HG03432 (cell line): ENCODE measurements at regions not wholly inside any gene's neighbourhood (a gene's known extent, or its start where the extent isn't known, plus 50 kb on each side); places are given as distances from the start of the nearest gene placed in this dataset.

Source experiments
- ATAC-seq: cut with Tn5 transposase; IDR thresholded peaks from one replicate; pipeline ENCODE4 v1.9.1; 2021; ENCODE audit warnings: mild to moderate bottlenecking, moderate library complexity; ENCODE audit not compliant: unreplicated experiment

DNA sequence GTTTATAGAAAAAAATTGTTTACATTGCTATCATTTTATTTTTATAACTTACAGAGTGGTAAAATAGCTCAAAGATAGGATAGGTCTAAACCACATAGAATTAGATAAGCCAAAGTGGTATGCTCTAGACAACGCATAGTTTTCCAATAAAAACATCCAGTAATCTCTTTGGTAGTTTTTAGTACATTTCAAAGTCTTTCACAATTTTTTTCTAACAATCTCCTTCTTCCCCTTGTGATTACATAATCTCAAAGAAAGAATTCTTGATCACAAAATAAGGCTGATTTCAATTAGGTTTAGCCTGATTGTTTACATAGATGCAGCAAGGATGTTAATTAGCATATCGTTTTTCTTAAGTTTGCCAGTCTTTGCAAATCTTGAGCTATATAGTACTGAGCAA, 460.0 kb downstream of the FUT8 start:
- no peak for ATAC-seq

DNA sequence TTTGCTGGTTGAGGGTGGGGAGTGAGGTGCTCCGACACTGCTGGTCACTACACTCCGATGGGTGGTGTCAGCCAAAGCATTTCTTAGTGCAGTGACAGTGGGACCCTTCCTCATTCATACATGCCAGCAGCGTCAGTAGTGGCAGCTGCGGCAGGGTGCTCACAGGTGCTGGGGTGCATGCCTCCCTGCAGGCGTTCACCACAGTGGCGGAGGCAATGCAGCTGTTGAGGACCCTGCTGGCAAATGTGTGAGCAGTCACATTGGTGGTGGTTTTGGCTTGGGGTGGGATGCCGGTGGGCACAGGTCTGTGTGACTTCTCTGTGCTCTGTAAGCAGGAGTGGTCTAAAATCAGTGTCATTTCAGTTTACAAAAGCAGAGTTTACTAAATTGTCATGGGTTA, 464.6 kb downstream of the FUT8 start:
- ATAC-seq, result no peak

DNA sequence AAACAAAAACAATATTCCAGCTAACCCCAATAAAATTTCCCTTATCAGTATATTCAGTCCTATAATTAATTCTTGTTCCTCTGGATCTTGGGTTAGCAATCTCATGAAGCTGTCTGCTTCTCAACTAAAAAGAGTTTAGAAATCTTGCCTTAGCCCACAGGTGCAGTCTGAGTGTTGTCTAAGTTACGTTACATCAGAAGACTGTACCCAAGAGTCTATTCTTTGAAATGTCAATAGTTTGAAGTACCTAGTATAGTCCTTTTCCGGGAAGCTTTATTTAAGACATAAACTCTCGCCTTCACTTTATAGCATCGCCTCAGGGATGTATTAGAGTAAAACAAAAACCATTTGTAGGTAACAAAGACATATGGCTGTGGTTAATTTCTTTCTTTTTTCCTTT, 465.1 kb downstream of the FUT8 start:
- ATAC-seq, result no peak

DNA sequence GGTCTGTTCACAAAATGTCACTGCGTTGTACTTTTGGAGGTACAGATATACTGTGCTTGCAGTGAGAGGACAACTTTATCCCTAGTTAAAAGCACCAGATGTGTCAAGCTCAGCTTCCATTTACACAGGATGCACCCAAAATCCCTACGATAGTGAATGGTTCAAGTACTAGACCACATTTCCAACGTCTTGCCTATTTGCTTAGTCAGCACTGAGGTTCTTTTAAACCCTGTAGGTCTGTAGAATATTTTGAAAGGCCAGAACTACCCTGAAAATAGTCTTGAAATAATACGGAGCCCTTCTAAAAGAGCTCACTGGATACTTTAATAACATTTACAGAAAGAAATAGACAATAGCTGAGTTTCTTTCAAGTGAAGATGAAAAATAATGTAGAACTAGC, 466.1 kb downstream of the FUT8 start:
- ATAC-seq, result no peak

DNA sequence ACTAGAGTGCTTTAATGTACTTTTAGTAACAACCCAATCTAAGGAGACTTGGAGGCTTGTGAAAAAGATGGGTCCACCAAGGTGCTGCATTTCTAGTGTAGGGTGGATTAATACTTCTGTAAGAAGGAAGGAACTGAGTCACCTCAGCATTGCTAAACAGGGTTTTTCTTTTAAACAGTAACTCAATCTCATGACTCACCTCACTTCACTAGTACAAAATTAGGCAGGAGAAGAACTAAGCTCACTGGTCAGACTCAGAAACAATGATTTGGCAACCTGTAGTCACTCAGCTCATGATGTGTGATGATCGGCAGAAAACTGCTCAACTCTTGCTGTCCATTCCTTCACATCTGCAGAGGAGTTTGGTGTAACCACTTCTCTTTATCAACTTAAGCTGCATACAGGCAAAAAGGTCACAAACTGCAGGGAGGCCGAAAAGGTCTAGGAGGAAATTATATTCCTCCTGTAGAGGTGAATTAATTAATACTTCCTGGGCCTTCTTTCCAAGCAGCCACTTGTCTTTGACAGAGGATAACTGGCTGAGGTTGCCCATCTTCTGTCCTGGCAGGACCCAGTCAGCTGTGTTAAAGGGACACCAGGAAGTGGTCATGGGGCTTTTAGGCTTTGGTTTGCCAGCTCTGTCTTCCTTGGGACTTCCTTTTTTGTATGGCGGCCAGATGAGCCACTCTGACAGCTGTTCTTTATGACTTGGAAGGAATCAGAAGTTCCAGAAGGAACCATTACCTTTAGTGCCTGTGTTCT, 466.9 kb downstream of the FUT8 start:
- no peak for ATAC-seq

DNA sequence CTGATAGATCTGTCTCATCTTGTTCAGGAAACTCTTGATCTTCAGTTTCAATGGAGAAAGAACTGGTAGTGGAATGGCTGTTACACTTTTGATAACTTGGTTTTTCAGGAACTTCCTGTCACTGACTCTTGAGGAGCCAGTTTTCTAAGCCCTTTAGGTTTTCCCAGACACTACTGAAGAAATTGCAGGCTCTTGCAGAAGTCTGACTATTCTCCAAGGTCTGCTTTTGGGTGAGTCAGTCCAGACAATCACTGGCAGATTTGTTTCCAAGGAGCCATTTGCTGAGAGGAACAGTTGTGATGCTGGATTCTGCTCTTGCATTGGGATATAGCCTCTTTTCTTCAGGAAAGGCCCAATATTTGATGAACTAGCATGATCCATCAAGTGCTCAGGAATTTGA, 468.0 kb downstream of the FUT8 start:
- no peak for ATAC-seq

DNA sequence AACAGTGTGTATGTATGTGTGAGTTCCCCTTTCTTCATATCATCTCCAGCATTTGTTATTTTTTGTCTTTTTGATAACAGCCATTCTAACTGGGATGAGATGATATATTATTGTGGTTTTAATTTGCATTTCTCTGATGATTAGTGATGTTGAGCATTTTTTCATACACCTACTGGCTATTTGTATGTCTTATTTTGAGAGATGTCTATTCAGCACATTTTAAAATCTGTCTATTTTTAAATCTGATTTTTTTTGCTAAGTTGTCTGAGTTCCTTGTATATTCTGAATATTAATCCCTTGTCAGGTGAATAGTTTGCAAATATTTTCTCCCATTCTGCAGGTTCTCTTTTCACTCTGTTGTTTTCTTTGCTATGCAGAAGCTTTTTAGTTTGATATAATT, 469.1 kb downstream of the FUT8 start:
- ATAC-seq, result no peak

DNA sequence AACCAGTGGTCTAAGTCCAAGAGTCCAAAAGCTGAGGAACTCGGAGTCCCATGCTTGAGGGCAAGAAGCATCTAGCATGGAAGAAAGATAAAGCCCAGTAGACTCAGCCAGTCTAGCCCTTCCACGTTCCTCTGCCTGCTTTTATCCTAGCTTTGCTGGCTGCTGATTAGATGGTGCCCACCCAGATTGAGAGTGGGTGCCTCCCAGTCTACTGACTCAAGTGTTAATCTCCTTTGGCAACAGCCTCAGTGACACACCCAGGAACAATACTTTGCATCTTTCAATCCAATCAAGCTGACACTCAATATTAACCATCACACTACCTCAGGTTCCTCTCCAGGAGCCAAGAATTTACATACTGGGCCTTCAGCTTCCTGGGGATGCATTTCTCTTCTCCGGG, 476.1 kb downstream of the FUT8 start:
- no peak for ATAC-seq

DNA sequence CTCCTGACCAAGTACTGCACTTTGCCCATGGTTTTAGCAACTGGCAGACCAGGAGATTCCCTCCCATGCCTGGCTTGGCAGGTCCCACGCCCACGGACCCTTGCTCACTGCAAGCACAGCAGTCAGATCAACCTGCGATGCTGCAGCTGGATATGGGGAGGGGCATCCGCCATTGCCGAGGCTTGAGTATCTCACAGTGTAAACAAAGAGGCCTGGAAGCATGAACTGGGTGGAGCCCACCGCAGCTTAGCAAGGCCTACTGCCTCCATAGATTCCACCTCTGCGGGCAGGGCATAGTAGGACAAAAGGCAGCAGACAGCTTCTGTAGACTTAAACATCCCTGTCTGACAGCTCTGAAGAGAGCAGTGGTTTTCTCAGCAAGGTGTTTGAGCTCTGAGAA, 479.8 kb downstream of the FUT8 start:
- no peak for ATAC-seq

DNA sequence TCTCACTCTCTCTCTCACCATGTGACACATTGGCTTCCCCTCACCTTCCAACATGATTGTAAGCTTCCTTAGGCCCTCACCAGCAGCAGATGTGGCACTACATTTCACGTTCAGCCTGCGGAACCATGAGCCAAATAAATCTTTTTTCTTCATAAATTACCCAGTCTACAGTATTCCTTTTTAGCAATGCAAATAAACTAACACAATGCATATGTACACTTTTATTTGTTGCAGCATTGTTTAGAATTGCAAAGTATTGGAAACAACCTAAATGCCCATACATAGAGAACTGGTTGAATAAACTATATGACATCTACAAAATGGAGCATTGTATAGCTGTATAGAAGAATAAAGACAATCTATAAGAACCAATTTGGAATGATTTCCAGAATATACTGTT, 487.6 kb downstream of the FUT8 start:
- ATAC-seq, result no peak

DNA sequence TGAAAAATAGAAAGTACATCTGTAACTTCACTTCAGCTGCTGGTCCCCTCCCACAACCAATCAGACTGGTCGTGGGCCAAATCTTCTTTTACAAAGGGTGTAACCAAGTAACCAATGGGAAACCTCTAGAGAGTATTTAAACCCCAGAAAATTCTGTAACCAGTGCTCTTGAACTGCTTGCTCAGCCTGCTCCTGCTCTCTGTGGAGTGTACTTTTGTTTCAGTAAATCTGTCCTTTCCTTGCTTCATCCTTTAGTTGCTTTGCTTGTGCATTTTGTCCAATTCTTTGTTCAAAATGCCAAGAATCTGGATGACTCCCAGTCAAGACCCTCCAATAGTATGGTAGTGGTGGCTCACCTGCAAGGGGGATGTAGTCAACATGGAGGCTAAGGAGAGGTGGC, 489.1 kb downstream of the FUT8 start:
- ATAC-seq, result no peak

DNA sequence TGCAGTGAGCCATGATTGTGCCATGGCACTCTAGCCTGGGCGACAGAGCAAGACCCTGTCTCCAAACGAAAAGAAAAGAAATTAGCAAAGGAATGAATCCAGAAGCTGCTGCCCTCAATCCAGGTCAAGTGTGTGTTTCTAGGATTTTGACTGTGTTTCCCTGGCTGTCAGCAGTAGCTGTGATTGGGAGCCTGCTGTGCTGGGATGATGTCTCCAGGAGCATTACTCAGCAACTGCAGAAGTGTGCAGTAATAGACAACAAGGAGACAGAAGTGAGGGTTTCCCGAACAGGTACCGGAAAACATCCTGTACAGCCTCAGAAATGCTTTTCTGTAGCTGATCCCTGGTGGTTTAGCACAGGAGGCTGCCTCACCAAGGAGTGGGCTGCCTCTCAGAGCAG, 492.5 kb downstream of the FUT8 start:
- ATAC-seq, result no peak

DNA sequence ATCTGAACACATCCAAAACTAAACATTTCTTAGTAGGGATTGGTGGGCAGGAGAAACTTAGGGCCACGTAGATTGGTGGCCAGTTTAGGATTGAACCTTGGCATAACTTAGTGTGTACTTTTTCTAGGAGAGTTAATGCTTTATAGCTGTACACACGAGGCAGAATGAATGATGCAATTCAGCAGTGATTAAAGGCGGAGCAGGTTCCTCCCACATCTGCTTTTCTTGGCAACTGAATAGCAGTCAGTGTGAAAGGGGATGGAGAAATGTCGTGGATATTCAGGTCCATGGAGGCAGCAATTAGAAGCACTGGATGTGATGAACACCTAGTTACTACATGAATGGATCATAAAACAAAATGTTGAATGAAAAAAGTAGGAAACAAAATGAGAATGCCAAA, 493.8 kb downstream of the FUT8 start:
- ATAC-seq, result no peak

DNA sequence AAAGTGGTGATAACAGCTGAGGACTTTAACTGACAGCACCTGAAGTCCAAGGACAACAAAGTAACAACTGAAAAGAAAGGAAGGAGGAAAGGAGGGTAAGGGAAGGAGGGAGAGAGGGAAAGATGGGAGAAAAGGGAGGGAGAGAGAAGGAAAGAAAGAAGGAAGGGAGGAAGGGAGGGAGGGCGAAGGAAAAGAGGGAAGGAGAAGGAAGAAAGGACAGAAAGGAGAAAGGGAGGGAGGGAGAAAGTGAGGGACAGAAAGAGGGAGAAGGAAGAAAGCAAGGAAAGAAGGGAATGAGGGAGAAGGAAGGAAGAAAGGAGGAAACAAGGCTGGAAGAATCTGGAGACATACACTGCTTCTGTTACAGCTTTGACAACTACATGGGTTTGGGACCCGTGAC, 494.4 kb downstream of the FUT8 start:
- ATAC-seq, result no peak

DNA sequence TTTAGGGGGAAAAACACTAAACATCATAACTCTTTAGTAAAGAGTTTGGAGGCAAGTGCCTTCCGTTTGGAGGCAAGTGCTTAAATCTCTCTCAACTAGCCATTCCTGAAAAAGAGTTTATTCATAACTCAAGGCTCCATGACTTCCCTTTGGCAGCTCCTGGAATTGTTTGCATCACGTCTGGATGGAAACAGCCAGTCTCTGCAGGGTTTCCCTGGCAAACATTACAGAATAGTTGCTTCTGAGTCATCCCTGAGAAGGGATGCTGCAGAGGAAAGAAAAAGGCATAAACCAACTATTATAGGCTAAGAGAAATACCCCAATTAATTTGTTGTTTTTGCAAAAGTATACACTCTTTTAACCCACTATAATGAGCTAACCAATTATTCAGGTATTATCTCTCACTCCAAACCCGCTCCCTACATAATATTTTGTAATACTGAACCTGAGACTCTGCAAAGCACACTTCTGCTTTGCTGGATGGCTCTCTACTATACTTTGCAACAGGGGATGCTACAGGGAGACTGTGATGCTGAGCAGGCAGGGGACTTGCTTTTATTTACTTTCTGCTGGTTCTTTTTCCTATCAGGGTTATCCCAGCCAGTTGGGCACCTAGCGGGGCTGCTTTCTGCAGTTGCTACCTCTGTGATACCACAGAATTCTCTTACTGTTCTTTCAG, 497.7 kb downstream of the FUT8 start:
- ATAC-seq, result no peak

DNA sequence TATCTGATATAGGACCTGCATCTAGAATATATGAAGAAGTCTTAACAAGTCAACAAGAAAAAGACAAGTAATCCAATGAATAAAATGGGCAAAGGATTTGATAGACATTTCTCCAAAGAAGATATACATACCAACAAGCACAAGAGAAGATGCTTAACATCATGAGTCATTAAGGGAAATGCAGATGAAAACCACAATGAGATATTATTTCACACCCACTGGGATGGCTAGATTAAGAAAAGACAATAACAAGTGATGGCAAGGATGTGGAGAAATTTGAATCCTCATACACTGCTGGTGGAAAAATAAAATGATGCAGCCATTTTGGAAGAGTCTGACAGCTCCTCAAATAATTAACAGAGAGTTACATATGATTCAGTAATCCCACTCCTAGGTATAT, 502.6 kb downstream of the FUT8 start:
- no peak for ATAC-seq

DNA sequence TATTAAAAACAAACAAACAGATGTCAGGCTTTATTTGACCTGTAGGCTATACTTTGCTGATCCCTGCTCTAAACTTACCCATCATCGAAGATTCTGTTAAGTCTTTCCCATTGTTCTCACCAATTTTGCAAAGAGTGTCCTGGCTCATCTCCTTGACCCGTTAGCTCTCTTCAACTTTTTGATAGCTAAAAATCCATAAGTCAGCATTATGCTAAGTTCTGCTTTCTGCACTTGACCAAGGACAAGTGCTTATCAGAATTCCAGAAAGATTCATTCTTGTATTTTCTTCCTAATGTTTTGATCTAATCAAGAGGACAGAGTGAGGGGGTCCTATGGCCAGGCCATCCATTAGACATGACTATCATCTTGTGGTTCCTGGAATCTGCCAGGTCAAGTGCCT, 503.5 kb downstream of the FUT8 start:
- no peak for ATAC-seq

DNA sequence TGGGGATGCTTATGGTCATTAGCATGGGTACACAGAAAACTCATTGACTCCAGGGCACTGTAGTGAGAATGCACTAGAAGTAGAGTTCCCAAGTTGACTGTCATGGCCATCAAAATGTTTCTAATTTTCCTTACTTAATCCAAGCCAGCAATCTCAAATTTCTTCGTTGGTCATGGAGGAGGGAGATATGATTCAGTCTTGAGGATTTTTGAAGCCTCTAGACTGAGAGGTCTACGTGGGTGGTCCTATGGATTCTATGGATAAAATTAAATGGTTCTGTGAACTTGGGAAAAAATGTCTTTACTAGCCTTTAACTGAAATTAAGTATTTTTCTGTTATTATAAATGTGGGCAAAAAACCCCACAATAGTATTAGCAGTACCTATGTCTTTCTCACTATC, 508.5 kb downstream of the FUT8 start:
- no peak for ATAC-seq

DNA sequence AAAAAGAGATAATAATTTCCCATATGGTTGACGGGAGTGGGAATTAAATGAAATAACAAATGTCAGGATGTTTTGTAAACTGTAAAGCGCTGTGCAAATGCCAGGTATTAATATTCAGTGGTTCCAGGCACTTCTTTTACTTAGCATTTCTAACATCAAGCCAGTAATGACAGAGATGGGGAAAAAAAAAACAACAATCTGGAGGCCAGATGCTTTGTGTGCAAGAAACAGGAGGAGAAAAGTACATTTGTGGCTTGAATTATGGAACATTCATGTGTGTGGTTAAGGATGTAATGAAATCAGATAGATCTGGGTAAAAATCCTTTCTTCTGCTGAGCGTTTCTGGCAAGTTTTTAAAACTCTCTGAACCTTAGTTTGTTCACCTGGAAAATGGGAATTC, 509.6 kb downstream of the FUT8 start:
- ATAC-seq, result no peak

DNA sequence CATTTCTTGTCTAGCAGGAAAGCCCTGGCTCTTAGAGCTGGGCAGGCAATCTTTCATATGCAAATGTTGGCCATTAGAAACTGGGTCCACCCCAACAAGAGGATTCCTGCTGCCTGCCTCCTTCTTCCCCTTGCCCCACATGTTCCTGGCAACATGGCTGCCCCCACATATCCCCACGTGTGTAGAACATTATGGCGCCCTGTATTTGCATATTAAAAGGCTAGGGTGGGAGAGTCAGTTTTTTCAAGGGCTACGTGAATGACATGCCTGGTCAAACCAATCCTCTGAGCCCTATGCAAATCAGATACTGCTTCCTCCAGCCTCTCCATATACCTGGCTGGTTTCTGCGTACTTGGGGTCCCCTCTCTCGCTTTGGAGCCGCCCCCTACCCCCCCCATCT, 514.0 kb downstream of the FUT8 start:
- ATAC-seq, result no peak

DNA sequence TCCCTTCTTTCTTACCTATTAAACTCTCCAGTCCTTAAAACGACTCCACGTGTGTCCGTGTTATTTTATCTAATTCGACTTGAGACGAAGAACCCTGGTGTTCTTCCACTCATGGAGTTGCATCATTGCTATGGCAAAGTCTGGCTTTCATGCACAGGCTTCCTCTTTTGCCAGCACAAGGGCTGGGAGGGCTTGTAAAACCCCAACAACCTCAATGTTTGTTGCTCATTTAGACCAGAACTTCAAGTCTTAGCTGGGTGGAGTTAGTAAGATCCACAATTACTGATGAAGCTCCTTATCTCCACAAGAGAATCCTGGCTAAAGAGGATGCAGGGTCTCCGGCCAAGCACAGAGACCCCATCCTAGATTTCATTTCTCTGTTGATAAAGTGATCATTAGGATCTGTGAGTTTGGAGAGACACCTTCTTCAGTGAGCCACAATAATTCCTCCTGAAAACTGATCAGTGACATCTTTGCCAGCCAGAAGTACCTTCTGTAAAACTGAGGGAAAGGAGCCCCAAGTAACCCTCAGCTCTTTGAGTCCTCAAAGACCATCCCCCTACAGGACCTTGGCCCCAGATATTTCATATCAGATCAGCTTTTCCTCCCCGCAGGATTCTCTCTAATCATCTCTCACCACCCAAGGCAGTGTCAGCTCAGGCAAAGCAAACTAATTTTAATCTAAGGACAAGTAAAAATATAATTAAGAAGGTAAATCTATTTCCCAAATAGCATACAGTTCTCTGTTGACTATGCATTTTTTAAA, 514.6 kb downstream of the FUT8 start:
- no peak for ATAC-seq

DNA sequence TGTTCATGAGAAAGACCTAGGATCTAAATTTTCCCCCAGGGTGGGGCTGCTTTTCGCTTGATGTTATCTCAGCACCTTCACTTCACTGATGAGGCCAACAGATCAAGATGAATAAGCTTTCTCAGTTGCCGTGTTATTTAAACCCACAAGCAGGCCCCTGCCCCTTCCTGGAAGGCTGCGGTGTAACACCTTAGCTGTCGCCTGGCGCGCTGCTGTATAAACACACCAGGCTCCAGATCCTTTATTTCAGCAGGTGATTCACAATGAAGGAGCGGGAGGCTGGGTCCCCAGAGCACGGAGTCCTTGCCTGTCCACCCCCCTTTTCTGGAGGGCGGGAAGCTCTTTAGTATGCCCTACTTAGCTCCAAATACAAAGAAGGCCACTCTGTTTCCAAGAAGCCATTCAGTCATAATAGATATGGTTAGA, 515.4 kb downstream of the FUT8 start:
- ATAC-seq, result no peak
